Calu3 (cell line): ENCODE measurements at regions not wholly inside any gene's neighbourhood (a gene's known extent, or its start where the extent isn't known, plus 50 kb on each side); places are given as distances from the start of the nearest gene placed in this dataset.
A peak's percentile ranks its signal among the peaks of the same experiment; 100 is the strongest.

ENCODE experiments used
- BruUV-seq: library from RNA; stranded (reverse); fragments of 400-500 nt; replicated peaks from 2 replicates; lab custom pipeline; 2021; lab: Mats Ljungman, UMichigan
- CTCF ChIA-PET: fragments of 300-600 bp; sonication (Branson Sonifier 250); formaldehyde crosslinking; loops from one replicate; lab custom pipeline; 2022; ENCODE audit warnings: antibody characterized with exemption; lab: Charles Lee
- DNase-seq: peaks from one replicate; pipeline ENCODE4 v3.0.0; 2022
- H3K27ac Mint-ChIP-seq: one replicate; pipeline ENCODE4 v1.8.0; 2022; ENCODE audit warnings: mixed read lengths; ENCODE audit not compliant: unreplicated experiment
- H3K27me3 Mint-ChIP-seq: one replicate; pipeline ENCODE4 v1.8.0; 2022; ENCODE audit warnings: mixed read lengths; ENCODE audit not compliant: unreplicated experiment
- H3K36me3 Mint-ChIP-seq: one replicate; pipeline ENCODE4 v1.8.0; 2022; ENCODE audit warnings: mild to moderate bottlenecking, moderate library complexity, mixed read lengths; ENCODE audit not compliant: insufficient read depth, unreplicated experiment
- H3K4me1 Mint-ChIP-seq: one replicate; pipeline ENCODE4 v1.8.0; 2022; ENCODE audit warnings: mild to moderate bottlenecking, low read depth, mixed read lengths; ENCODE audit not compliant: unreplicated experiment
- H3K4me3 Mint-ChIP-seq: one replicate; pipeline ENCODE4 v1.8.0; 2022; ENCODE audit warnings: mild to moderate bottlenecking, low read depth, moderate library complexity, mixed read lengths; ENCODE audit not compliant: unreplicated experiment
- H3K9me3 Mint-ChIP-seq: one replicate; pipeline ENCODE4 v1.8.0; 2022; ENCODE audit warnings: low read depth, mixed read lengths; ENCODE audit not compliant: unreplicated experiment
- CTCF ChIP-seq: fragments of 200-600 bp; IDR thresholded peaks from one replicate; pipeline ENCODE4 v1.8.0; 2022; ENCODE audit warnings: antibody characterized with exemption; ENCODE audit not compliant: unreplicated experiment
- intact Hi-C: fragments of 100-400 bp; cut with micrococcal nuclease; formaldehyde crosslinking; loops from one replicate; pipeline ENCODE4 v1.10.0; 2022; ENCODE audit not compliant: unreplicated experiment

- CTCF ChIA-PET: interaction anchor here (0.7 to 1.2 kb wide), 3 partner anchors 10 to 55 kb away, joined by 4 to 6 read pairs (median 4); no protein-coding TSS in a partner anchor
- no TSS peak for BruUV-seq
- Mint-ChIP-seq H3K4me1 (peaks cover 42% of the 10 kb centered on the region), H3K9me3 (no peaks in the 10 kb centered on the region), H3K4me3 (peak overlapping the region; percentile 36), H3K36me3 (peaks cover 18% of the 10 kb centered on the region), H3K27ac (peak overlapping the region; percentile 98), H3K27me3 (no peaks in the 10 kb centered on the region)
- intact Hi-C loops: loop anchor here (1.0 to 5.0 kb wide), 5 partner anchors 29 to 195 kb away; partner anchors contain the start of genes SLC38A6 and TRMT5
- DNase-seq: peak; percentile 20
- no peak for TF ChIP-seq CTCF
Measured at GRCh38 chr14:61177279-61178225, 103.6 kb downstream of the TMEM30B start.

- intact Hi-C loops: loop anchor here (5.0 kb wide), 3 partner anchors 74 to 194 kb away; partner anchors contain the start of genes SLC38A6 and TRMT5
- H3K9me3 Mint-ChIP-seq: no peaks in the 10 kb centered on the region
- H3K4me1 Mint-ChIP-seq: peaks cover 42% of the 10 kb centered on the region
- TF ChIP-seq CTCF: no peak
- peak overlapping the region; percentile 98 for H3K27ac Mint-ChIP-seq
- no TSS peak for BruUV-seq
- H3K27me3 Mint-ChIP-seq: no peaks in the 10 kb centered on the region
- no peak for DNase-seq
- CTCF ChIA-PET: interaction anchor here (1.1 kb wide), 1 partner anchor 9 kb away, joined by 4 read pairs; no protein-coding TSS in a partner anchor
- H3K36me3 Mint-ChIP-seq: peaks cover 18% of the 10 kb centered on the region
- H3K4me3 Mint-ChIP-seq: no peak overlapping the region
Measured at GRCh38 chr14:61176686-61177085, 104.5 kb downstream of the TMEM30B start.

- Mint-ChIP-seq H3K9me3 (no peaks in the 10 kb centered on the region), H3K4me3 (no peak overlapping the region), H3K27me3 (no peaks in the 10 kb centered on the region), H3K27ac (no peak overlapping the region), H3K36me3 (peaks cover 18% of the 10 kb centered on the region), H3K4me1 (peaks cover 38% of the 10 kb centered on the region)
- no TSS peak for BruUV-seq
- CTCF ChIA-PET: interaction anchor here (1.2 kb wide), 1 partner anchor 10 kb away, joined by 3 read pairs; no protein-coding TSS in a partner anchor
- intact Hi-C loops: loop anchor here (5.0 kb wide), 3 partner anchors 73 to 193 kb away; partner anchors contain the start of genes SLC38A6 and TRMT5
- TF ChIP-seq CTCF: no peak
- no peak for DNase-seq
Measured at GRCh38 chr14:61174987-61175386, 106.2 kb downstream of the TMEM30B start.

- no peak for TF ChIP-seq CTCF
- Mint-ChIP-seq H3K9me3 (no peaks in the 10 kb centered on the region), H3K4me3 (no peak overlapping the region), H3K4me1 (peaks cover 33% of the 10 kb centered on the region), H3K36me3 (peaks cover 18% of the 10 kb centered on the region), H3K27me3 (no peaks in the 10 kb centered on the region), H3K27ac (no peak overlapping the region)
- no TSS peak for BruUV-seq
- intact Hi-C loops: no loop called here
- CTCF ChIA-PET: interaction anchor here (1.2 kb wide), 1 partner anchor 10 kb away, joined by 3 read pairs; no protein-coding TSS in a partner anchor
- DNase-seq: no peak
Measured at GRCh38 chr14:61174441-61174891, 106.7 kb downstream of the TMEM30B start.
